Activated naive CD8-positive, alpha-beta T cell (primary cell): ENCODE measurements at regions not wholly inside any gene's neighbourhood (a gene's known extent, or its start where the extent isn't known, plus 50 kb on each side); places are given as distances from the start of the nearest gene placed in this dataset.

Source experiments
- H3K27ac Mint-ChIP-seq: one replicate; pipeline ENCODE4 v1.8.0; 2021; ENCODE audit warnings: mixed read lengths
- H3K27me3 Mint-ChIP-seq: one replicate; pipeline ENCODE4 v1.8.0; 2021; ENCODE audit warnings: mixed read lengths
- H3K36me3 Mint-ChIP-seq: one replicate; pipeline ENCODE4 v1.8.0; 2021; ENCODE audit warnings: mixed read lengths
- H3K4me1 Mint-ChIP-seq: one replicate; pipeline ENCODE4 v1.8.0; 2021; ENCODE audit warnings: low read depth, mixed read lengths
- H3K4me3 Mint-ChIP-seq: one replicate; pipeline ENCODE4 v1.8.0; 2021; ENCODE audit warnings: mild to moderate bottlenecking, mixed read lengths
- H3K9me3 Mint-ChIP-seq: one replicate; pipeline ENCODE4 v1.8.0; 2021; ENCODE audit warnings: low read depth, mixed read lengths

DNA sequence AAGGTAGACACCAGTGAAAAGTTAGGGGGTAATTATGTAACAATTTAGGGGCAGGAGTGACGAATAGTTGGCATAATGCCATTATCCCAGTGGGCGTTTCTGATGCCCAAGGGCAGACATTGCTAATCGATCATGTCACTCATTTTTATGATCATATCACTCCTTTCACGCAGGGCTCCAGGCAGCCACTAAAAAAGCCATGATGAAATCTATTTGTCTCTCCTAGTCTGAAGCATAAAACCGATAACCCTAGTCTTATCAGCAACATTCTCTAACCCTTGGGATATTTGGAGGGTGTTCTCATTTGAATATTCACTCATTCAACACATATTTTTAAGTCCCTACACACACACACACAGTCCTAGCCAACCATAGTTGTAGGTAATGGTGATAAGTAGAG is 114.9 kb downstream of the NMUR2 start:
- no peak overlapping the region for H3K4me3 Mint-ChIP-seq
- no peaks in the 10 kb centered on the region for H3K4me1 Mint-ChIP-seq
- no peak overlapping the region for H3K27ac Mint-ChIP-seq
- H3K36me3 Mint-ChIP-seq: no peaks in the 10 kb centered on the region
- H3K27me3 Mint-ChIP-seq: no peaks in the 10 kb centered on the region
- H3K9me3 Mint-ChIP-seq: no peaks in the 10 kb centered on the region

DNA sequence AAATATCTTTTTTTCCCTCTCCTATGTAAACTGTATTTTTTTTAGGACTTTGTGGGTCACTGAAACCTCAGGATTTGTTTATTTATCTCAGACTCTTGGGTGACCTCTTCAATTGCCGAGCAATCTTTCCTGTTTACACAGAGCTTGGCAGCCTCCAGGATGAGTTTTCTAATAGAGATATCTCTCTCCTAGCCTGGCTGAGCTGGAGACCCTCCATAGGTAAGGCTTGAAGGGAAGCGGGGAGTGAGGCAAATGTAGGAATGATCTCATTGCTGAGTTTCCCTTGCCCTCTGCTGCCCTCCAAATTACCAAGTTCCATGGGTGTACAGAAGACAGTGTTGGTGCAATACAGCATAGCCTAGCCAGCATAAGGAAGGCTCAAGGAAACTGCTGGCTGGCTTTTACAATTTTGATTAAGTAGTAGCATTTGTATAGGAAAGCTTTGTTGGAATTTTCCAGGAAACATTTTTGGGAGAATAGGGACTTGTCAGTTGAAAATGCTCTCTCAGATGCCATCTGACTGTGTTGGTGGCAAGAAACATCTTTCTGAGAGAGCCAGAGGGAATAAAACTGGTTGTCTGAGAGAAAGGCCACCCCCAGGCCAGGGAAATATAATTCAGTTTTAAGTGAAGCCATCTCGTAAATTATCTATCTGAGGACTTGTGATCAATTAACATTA is 116.0 kb downstream of the NMUR2 start:
- Mint-ChIP-seq H3K4me3 (no peak overlapping the region), H3K36me3 (no peaks in the 10 kb centered on the region), H3K27ac (no peak overlapping the region), H3K9me3 (no peaks in the 10 kb centered on the region), H3K27me3 (no peaks in the 10 kb centered on the region), H3K4me1 (no peaks in the 10 kb centered on the region)

DNA sequence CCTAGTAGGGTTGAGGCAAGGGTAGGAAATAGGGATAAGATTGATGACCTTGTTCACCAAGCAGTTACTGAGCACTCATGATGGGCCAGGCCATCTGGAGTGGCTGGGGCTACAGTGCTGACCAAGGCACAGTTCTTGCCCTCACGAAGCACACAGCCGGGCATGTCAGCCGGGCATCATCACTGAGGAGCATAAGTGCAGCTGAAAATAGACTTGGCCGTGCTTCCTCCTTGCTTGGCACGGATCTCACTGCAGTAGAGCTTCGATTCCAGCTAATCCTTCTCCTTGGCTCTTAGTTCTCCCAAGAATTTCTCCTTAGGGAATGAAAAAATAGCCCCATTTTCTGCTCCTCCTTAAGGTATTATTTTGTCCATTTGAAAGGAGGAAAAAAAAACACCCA is 116.6 kb downstream of the NMUR2 start:
- H3K27me3 Mint-ChIP-seq: no peaks in the 10 kb centered on the region
- no peak overlapping the region for H3K4me3 Mint-ChIP-seq

DNA sequence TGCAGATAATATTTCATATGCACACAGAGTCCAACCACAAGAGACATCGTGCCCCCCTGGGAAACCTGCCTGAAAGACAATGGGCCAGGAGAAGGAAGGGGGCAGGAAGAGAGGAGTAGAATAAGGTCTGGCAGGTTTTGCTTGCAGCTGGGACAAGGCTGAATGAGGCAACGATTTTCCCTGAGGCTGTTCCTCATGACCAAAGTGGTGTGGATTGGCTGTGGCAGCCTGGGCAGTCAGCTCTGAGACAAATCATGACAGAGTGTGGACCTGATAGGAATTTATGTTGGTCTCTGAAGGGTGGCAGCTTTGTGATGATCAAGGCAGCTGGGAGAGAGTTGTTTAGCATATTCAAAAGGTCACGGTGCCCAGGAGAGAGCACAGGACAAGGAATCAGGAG is 119.3 kb downstream of the NMUR2 start:
- H3K4me1 Mint-ChIP-seq: no peaks in the 10 kb centered on the region
- H3K27ac Mint-ChIP-seq: no peak overlapping the region
- H3K4me3 Mint-ChIP-seq: no peak overlapping the region
- H3K27me3 Mint-ChIP-seq: no peaks in the 10 kb centered on the region
- H3K36me3 Mint-ChIP-seq: no peaks in the 10 kb centered on the region
- H3K9me3 Mint-ChIP-seq: peaks cover 4% of the 10 kb centered on the region

More for the DNA sequence above, 116.6 kb downstream of the NMUR2 start:
- H3K9me3 Mint-ChIP-seq: no peaks in the 10 kb centered on the region
- H3K27ac Mint-ChIP-seq: no peak overlapping the region
- H3K4me1 Mint-ChIP-seq: no peaks in the 10 kb centered on the region
- H3K36me3 Mint-ChIP-seq: no peaks in the 10 kb centered on the region

DNA sequence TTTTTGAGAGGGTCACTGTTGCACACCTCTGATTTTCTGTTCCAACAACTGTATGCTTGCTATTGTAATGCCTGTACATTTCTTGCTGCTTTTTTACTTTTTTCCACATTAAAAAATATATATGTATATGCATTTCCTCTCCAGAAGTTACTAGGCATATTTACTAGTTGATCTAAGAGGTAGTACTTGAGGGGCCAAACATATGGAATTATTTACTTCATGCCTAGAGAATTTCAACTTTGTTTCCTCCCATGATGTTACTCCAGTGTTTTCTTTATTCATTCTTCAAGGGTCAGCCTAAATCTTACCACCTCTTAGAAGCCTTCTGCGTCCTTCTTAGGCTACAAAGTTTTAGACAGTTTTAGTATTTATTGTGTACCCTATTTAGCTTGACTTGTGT is 122.7 kb downstream of the NMUR2 start:
- Mint-ChIP-seq H3K27me3 (peaks cover 3% of the 10 kb centered on the region), H3K27ac (no peak overlapping the region), H3K9me3 (peaks cover 4% of the 10 kb centered on the region), H3K4me1 (no peaks in the 10 kb centered on the region), H3K4me3 (no peak overlapping the region), H3K36me3 (no peaks in the 10 kb centered on the region)

DNA sequence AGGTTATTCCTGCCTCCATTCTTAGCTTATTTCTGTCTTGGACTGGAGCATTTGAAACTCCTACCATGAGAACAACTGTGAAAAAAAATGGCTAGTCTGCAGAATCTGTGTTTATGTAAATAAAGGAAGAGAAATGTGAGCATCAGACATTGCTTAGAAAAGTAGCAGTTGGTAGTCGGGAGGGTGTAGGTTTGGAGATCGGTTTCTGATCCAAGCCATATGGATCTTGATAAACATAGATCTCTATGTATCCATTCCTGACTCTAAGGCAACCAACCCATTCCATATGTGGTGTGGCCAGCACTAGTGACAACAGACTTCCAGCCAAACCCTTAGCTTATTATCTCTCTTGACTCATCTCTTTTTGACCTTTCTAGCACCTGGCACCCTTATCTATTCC is 127.1 kb downstream of the NMUR2 start:
- no peak overlapping the region for H3K27ac Mint-ChIP-seq
- no peaks in the 10 kb centered on the region for H3K4me1 Mint-ChIP-seq
- peaks cover 4% of the 10 kb centered on the region for H3K27me3 Mint-ChIP-seq
- H3K4me3 Mint-ChIP-seq: no peak overlapping the region
- H3K36me3 Mint-ChIP-seq: no peaks in the 10 kb centered on the region
- peaks cover 4% of the 10 kb centered on the region for H3K9me3 Mint-ChIP-seq

DNA sequence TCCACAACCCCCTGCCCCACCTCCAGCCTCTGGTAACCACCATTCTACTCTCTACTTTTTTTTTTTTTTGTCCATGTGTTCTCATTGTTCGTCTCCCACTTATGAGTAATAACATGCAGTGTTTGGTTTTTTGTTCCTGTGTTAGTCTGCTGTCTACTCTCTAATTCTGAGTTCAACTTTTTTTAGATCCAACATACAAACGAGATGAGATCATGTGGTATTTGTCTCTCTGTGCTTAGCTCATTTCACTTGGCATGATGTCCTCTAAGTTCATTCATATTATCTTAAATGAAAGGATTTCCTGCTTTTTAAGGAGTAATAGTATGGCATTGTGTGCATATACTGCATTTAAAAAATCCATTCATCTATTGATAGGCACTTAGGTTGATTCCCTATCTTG is 130.9 kb downstream of the NMUR2 start:
- no peaks in the 10 kb centered on the region for H3K36me3 Mint-ChIP-seq
- peaks cover 2% of the 10 kb centered on the region for H3K27me3 Mint-ChIP-seq
- no peak overlapping the region for H3K27ac Mint-ChIP-seq
- no peaks in the 10 kb centered on the region for H3K4me1 Mint-ChIP-seq
- H3K4me3 Mint-ChIP-seq: no peak overlapping the region
- H3K9me3 Mint-ChIP-seq: no peaks in the 10 kb centered on the region

DNA sequence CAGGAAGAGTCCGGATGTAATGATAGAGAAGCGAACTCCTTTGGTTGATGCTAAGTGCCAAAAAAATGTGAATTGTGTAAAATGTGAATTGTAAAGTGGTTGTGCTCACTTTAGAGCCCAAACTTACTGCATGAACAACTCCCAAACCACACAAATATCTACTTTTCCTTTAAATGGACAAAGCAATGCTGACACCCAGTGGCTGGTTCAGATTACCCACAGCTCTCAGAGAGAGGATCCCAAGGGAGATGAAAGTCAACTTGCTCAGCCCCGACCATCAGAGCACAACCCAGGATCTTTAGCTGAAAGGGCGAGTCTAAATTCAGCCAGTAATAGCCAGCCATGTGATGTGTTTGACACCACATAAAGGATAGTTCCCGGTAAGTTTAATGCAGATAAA is 133.7 kb downstream of the NMUR2 start:
- H3K27me3 Mint-ChIP-seq: peaks cover 3% of the 10 kb centered on the region
- H3K9me3 Mint-ChIP-seq: no peaks in the 10 kb centered on the region
- no peak overlapping the region for H3K4me3 Mint-ChIP-seq
- H3K4me1 Mint-ChIP-seq: no peaks in the 10 kb centered on the region
- H3K27ac Mint-ChIP-seq: no peak overlapping the region
- H3K36me3 Mint-ChIP-seq: no peaks in the 10 kb centered on the region

DNA sequence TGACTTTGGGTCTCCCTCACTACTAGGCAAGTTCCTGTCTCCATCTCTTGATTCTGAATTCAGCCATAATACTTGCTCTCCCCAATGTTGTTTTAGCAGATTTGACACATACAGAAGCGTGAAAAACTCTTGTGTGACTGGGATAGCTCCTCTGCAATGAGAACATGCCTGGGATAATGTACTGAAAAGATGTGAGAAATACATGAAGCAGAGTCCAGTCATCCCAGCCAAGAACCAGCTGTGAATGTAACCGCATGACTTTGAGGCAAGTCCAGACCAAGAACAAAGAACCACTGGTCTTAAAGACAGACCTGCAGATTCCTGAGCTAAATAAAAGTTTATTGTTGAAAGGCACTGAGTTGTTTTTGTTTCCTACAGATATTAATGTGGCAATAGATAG is 135.0 kb downstream of the NMUR2 start:
- H3K4me3 Mint-ChIP-seq: no peak overlapping the region
- peaks cover 3% of the 10 kb centered on the region for H3K27me3 Mint-ChIP-seq
- H3K9me3 Mint-ChIP-seq: no peaks in the 10 kb centered on the region
- H3K27ac Mint-ChIP-seq: no peak overlapping the region
- H3K36me3 Mint-ChIP-seq: no peaks in the 10 kb centered on the region
- no peaks in the 10 kb centered on the region for H3K4me1 Mint-ChIP-seq

DNA sequence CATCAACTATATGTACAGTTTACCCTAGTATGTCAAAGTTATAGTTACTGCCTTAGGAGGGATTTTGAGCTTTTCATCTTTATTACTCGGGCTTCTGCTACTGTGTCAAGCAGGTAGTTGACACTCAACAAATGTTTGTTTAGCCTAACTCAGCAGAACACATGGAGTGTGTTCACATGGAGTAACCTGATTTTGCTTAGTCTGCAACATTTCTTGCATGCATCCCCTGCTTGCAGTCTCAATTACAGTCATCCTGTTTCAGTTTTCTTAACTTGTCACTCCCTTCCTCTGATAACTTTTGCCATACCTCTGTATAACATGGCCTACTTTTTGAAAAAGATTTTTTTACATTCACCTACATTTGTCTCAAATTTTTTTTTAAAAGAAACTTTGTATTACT is 135.5 kb downstream of the NMUR2 start:
- Mint-ChIP-seq H3K27me3 (peaks cover 3% of the 10 kb centered on the region), H3K27ac (no peak overlapping the region), H3K4me3 (no peak overlapping the region), H3K4me1 (no peaks in the 10 kb centered on the region), H3K36me3 (no peaks in the 10 kb centered on the region), H3K9me3 (no peaks in the 10 kb centered on the region)

DNA sequence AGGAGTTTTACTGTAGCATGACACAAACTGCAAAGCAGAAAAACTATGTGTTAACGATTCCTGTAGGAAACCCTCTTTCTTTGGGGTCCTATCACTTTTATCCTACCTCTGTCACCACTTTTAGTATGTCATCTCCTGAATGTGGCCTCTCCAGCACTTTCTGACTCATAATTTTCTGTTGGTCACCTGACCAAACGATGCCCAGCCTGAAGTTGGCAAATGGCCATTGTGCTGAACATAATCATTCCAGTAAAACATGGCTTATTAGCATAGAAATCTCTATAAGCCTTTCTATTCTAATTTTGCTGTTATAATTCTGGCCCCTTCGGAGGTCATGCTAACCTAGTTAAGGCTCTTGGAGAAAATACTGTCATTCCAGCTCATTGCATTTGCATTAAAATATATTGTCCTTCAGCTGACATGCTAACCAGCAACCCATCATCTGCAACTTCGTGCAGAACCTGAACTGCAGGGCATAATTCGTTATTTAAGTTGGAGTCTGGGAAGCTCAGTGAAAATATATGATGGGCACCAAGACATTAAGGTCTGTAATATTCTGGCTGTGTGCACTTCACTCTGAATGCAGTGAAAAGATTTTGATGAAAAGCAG is 140.3 kb downstream of the NMUR2 start:
- Mint-ChIP-seq H3K9me3 (no peaks in the 10 kb centered on the region), H3K27ac (no peak overlapping the region), H3K4me3 (no peak overlapping the region), H3K27me3 (peaks cover 3% of the 10 kb centered on the region), H3K36me3 (no peaks in the 10 kb centered on the region), H3K4me1 (no peaks in the 10 kb centered on the region)

DNA sequence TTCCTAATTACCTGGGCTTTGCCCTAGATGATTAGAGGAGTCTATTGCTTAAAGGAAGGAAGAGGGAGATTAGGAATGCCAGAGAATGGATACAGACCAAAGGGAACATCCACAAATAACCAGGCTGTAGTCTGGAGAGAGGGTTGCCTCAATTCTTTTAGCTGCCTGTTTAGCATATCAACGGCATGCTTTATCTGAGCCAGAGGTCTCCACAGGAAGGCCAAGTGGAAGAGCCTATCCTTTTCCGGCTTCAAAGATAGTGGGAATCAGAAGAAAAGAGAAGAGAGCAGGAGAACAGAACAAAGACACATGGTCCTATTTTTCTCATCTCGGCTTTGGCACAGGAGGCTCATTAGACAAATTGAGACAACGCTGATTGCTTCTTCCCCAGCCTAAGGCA is 142.4 kb downstream of the NMUR2 start:
- H3K4me3 Mint-ChIP-seq: no peak overlapping the region
- no peaks in the 10 kb centered on the region for H3K4me1 Mint-ChIP-seq
- H3K9me3 Mint-ChIP-seq: no peaks in the 10 kb centered on the region
- H3K27me3 Mint-ChIP-seq: peaks cover 3% of the 10 kb centered on the region
- no peaks in the 10 kb centered on the region for H3K36me3 Mint-ChIP-seq
- H3K27ac Mint-ChIP-seq: no peak overlapping the region

DNA sequence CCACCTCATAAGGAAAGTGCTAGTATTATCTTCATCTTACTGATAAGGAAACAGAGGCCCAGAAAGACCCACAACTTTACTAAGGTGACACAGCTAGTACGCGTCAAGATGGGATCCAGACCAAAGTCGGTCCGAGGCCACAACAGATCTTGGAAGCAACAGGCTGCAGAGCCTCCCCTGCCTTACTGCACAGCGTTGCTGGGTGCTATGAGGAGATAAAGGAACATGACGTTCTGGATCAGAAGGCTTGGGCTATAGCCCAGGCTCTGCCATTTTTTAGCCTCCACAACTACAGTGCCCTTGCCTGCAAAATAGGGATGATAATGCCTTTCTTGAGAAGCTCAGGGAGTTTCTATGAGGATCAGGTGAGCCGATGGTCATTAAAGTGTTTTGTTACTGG is 144.1 kb downstream of the NMUR2 start:
- Mint-ChIP-seq H3K9me3 (no peaks in the 10 kb centered on the region), H3K4me1 (no peaks in the 10 kb centered on the region), H3K4me3 (no peak overlapping the region)

DNA sequence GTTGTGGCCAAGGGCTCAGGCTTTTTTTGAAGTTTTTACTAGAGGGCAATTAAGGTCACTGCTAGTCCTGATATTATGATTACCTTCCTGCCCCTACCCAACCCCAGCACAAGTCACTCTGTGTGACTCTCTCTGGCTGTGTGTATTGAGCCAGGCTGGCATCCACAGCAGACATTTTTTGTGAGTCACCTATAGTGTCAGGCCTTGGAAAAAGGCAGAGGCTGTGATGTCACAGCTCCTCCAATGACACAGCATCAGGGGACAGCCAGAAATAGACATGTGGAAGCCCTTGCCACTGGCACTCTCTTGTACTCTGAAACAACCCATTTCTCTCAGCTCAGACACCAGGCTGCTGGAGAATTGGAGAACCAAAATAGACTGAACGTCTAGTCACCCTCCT is 145.4 kb downstream of the NMUR2 start:
- no peak overlapping the region for H3K4me3 Mint-ChIP-seq
- H3K27me3 Mint-ChIP-seq: peaks cover 6% of the 10 kb centered on the region
- H3K27ac Mint-ChIP-seq: no peak overlapping the region
- no peaks in the 10 kb centered on the region for H3K4me1 Mint-ChIP-seq
- H3K9me3 Mint-ChIP-seq: no peaks in the 10 kb centered on the region
- no peaks in the 10 kb centered on the region for H3K36me3 Mint-ChIP-seq

More for the DNA sequence above, 144.1 kb downstream of the NMUR2 start:
- H3K36me3 Mint-ChIP-seq: no peaks in the 10 kb centered on the region
- H3K27me3 Mint-ChIP-seq: peaks cover 6% of the 10 kb centered on the region
- H3K27ac Mint-ChIP-seq: no peak overlapping the region

DNA sequence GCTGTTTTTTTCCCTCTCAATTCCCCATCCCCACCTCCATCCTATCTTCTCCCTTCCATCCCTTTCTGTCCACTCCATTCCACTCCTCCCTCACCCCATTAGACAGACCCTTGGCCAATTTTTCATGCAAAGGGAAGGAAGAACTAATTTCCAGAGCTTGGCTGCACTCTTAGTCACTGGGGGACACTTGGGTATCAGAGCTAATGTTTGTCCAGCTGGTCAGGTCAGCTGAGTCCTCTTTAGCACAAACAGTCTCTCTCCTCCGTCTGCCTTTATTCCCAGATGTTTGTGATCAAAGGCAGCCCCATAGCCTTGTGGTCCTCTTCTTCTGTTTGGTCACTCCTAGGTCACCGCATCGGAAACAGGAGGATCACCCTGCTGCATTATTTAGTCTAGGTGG is 148.5 kb downstream of the NMUR2 start:
- H3K4me3 Mint-ChIP-seq: no peak overlapping the region
- no peak overlapping the region for H3K27ac Mint-ChIP-seq
- H3K9me3 Mint-ChIP-seq: no peaks in the 10 kb centered on the region
- peaks cover 6% of the 10 kb centered on the region for H3K27me3 Mint-ChIP-seq
- no peaks in the 10 kb centered on the region for H3K4me1 Mint-ChIP-seq
- no peaks in the 10 kb centered on the region for H3K36me3 Mint-ChIP-seq

DNA sequence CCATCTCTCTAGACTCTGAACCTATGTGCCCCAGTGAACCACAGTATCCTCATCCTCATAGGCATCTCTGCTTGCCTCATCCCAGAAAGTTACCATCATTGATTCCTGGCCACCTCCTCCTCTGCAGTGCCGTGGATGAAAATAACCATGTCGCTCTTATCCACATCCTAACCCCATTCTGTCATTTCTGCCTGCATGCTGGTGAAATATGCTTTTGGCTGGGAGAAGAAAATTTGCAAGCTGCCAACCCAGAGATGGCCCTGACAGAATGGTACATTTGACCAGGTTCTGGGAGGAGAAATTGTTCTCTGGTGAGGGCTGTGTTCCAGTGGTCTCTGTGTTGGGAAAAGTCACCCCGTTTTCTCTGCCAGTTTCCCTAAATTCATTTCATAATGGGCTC is 149.7 kb downstream of the NMUR2 start:
- Mint-ChIP-seq H3K4me3 (no peak overlapping the region), H3K36me3 (no peaks in the 10 kb centered on the region), H3K27ac (no peak overlapping the region), H3K27me3 (peaks cover 6% of the 10 kb centered on the region), H3K4me1 (no peaks in the 10 kb centered on the region), H3K9me3 (no peaks in the 10 kb centered on the region)
